B cell (primary cell): ENCODE measurements at regions not wholly inside any gene's neighbourhood (a gene's known extent, or its start where the extent isn't known, plus 50 kb on each side); places are given as distances from the start of the nearest gene placed in this dataset.
A peak's percentile ranks its signal among the peaks of the same experiment; 100 is the strongest.
"Not testable (repeated sequence)": the region's sequence is repeated elsewhere in the genome, so short reads cannot be mapped to it uniquely, and the experiment has no call there.

ENCODE experiments used
- ATAC-seq: fragments of 200-7000 bp; cut with Tn5 transposase; one replicate; pipeline ENCODE4 v1.10.0; 2021; ENCODE audit warnings: low read depth, mild to moderate bottlenecking, moderate number of reproducible peaks, moderate library complexity
- CTCF ChIA-PET: fragments of 350-600 bp; sonication (Branson Sonifier 250); formaldehyde crosslinking; loops from one replicate; lab custom pipeline; 2021; ENCODE audit warnings: antibody characterized with exemption, inconsistent platforms; lab: Charles Lee
- POLR2A ChIA-PET: fragments of 350-600 bp; sonication (Branson Sonifier 250); formaldehyde crosslinking; loops from one replicate; lab custom pipeline; 2021; ENCODE audit warnings: antibody characterized with exemption; lab: Charles Lee
- DNase-seq: peaks from one replicate; pipeline ENCODE4 v3.0.0; 2013
- H2AFZ ChIP-seq: 2 replicates; pipeline ENCODE4 v1.6.1; 2012; ENCODE audit warnings: mild to moderate bottlenecking, low read depth, low read length; ENCODE audit not compliant: insufficient read depth, poor library complexity, severe bottlenecking
- H3K27ac ChIP-seq, 2 donors: 1 replicate in 1 of 2; 2 replicates in 1 of 2; pipeline ENCODE4 v1.5.1; 2012 to 2013; ENCODE audit warnings: low read length in 2 of 2, mild to moderate bottlenecking in 2 of 2, moderate library complexity in 1 of 2
- H3K27me3 ChIP-seq, 4 experiments: fragments of 200-600 bp in 1 of 4; sonication (generic) in 1 of 4; replicated peaks in 1 of 4; 1 replicate in 2 of 4; 2 replicates in 2 of 4; pipeline versions ENCODE4 v1.6.1 to v1.7.0; 2013 to 2016; ENCODE audit warnings: low read length in 3 of 4, mild to moderate bottlenecking in 2 of 4, mixed read lengths in 1 of 4, moderate library complexity in 1 of 4; ENCODE audit not compliant: insufficient read depth in 4 of 4, control insufficient read depth in 3 of 4; ENCODE audit errors: control extremely low read depth in 1 of 4
- H3K36me3 ChIP-seq, 2 experiments: replicated peaks in 1 of 2; 1 replicate in 1 of 2; 2 replicates in 1 of 2; pipeline versions ENCODE4 v1.6.1 to v1.7.1; 2013; ENCODE audit warnings: low read length in 1 of 2; ENCODE audit not compliant: insufficient read depth in 2 of 2, control insufficient read depth in 1 of 2; ENCODE audit errors: control extremely low read depth in 1 of 2, extremely low read depth in 1 of 2
- H3K4me1 ChIP-seq, 2 donors: fragments of 200-600 bp in 1 of 2; sonication (generic) in 1 of 2; 1 replicate in 1 of 2; 2 replicates in 1 of 2; pipeline versions ENCODE4 v1.5.1 to v1.6.1; 2013 to 2017; ENCODE audit warnings: low read length in 2 of 2; ENCODE audit not compliant: control insufficient read depth in 2 of 2, insufficient read depth in 2 of 2
- H3K4me2 ChIP-seq: replicated peaks from 2 replicates; pipeline ENCODE3; 2012; ENCODE audit warnings: mild to moderate bottlenecking, low read depth, low read length; ENCODE audit not compliant: poor library complexity, severe bottlenecking
- H3K4me3 ChIP-seq, 5 experiments: fragments of 200-600 bp in 1 of 5; sonication (generic) in 1 of 5; 1 replicate in 3 of 5; 2 replicates in 2 of 5; pipeline versions ENCODE4 v1.5.1 to v1.7.0; 2011 to 2016; ENCODE audit warnings: low read length in 4 of 5, mild to moderate bottlenecking in 4 of 5, low read depth in 2 of 5, control low read depth in 1 of 5, moderate library complexity in 1 of 5; ENCODE audit not compliant: insufficient read depth in 1 of 5; ENCODE audit errors: control extremely low read depth in 1 of 5, extremely low read depth in 1 of 5
- H3K79me2 ChIP-seq: fragments of 200-600 bp; sonication (generic); one replicate; pipeline ENCODE4 v1.6.0; 2016; ENCODE audit warnings: low read length; ENCODE audit not compliant: control insufficient read depth, insufficient read depth
- H3K9ac ChIP-seq: fragments of 200-600 bp; sonication (generic); 2 replicates; pipeline ENCODE4 v1.6.1; 2017; ENCODE audit warnings: mild to moderate bottlenecking, low read length, moderate library complexity
- H3K9me3 ChIP-seq, 3 donors: one replicate each; pipeline versions ENCODE4 v1.6.1 to v1.7.1; 2013; ENCODE audit warnings: low read length in 2 of 3; ENCODE audit not compliant: control insufficient read depth in 2 of 3, insufficient read depth in 1 of 3; ENCODE audit errors: control extremely low read depth in 1 of 3
- H4K20me1 ChIP-seq: 2 replicates; pipeline ENCODE4 v1.6.0; 2012; ENCODE audit warnings: mild to moderate bottlenecking, low read length; ENCODE audit not compliant: insufficient read depth, control insufficient read depth, poor library complexity, severe bottlenecking
- H3K27ac Mint-ChIP-seq: one replicate; pipeline ENCODE4 v1.8.0; 2021; ENCODE audit warnings: mixed read lengths
- H3K27me3 Mint-ChIP-seq: one replicate; pipeline ENCODE4 v1.8.0; 2021; ENCODE audit warnings: mixed read lengths
- H3K4me1 Mint-ChIP-seq: one replicate; pipeline ENCODE4 v1.8.0; 2021; ENCODE audit warnings: mixed read lengths
- H3K4me3 Mint-ChIP-seq: one replicate; pipeline ENCODE4 v1.8.0; 2021; ENCODE audit warnings: mixed read lengths
- H3K9me3 Mint-ChIP-seq: one replicate; pipeline ENCODE4 v1.8.0; 2022; ENCODE audit warnings: mixed read lengths; ENCODE audit not compliant: insufficient read depth
- WGBS: methylation state at CpG from one replicate; pipeline ENCODE4 v1.1.5; 2013; ENCODE audit warnings: missing lambda C conversion rate; ENCODE audit not compliant: insufficient coverage; 5-methylcytosine and 5-hydroxymethylcytosine counted together
- intact Hi-C: fragments of 100-400 bp; cut with micrococcal nuclease; formaldehyde crosslinking; loops from one replicate; pipeline ENCODE4 v1.10.0; 2022

GRCh38 chr3:130175195-130175594, 93.6 kb downstream of the ALG1L2 start:
- H3K9ac ChIP-seq, H2AFZ ChIP-seq, H3K4me2 ChIP-seq, ATAC-seq, H3K36me3 ChIP-seq, H3K4me3 ChIP-seq, CTCF ChIA-PET, H3K27me3 ChIP-seq, H3K4me1 ChIP-seq, intact Hi-C loops, H4K20me1 ChIP-seq, H3K79me2 ChIP-seq, DNase-seq, H3K9me3 Mint-ChIP-seq, H3K9me3 ChIP-seq, H3K27ac Mint-ChIP-seq, H3K27me3 Mint-ChIP-seq, H3K27ac ChIP-seq, POLR2A ChIA-PET, H3K4me3 Mint-ChIP-seq: not testable (repeated sequence)
- peaks cover 12% of the 10 kb centered on the region for H3K4me1 Mint-ChIP-seq
- 50% methylated on average over 2 of the region's 4 CpGs for WGBS

DNA sequence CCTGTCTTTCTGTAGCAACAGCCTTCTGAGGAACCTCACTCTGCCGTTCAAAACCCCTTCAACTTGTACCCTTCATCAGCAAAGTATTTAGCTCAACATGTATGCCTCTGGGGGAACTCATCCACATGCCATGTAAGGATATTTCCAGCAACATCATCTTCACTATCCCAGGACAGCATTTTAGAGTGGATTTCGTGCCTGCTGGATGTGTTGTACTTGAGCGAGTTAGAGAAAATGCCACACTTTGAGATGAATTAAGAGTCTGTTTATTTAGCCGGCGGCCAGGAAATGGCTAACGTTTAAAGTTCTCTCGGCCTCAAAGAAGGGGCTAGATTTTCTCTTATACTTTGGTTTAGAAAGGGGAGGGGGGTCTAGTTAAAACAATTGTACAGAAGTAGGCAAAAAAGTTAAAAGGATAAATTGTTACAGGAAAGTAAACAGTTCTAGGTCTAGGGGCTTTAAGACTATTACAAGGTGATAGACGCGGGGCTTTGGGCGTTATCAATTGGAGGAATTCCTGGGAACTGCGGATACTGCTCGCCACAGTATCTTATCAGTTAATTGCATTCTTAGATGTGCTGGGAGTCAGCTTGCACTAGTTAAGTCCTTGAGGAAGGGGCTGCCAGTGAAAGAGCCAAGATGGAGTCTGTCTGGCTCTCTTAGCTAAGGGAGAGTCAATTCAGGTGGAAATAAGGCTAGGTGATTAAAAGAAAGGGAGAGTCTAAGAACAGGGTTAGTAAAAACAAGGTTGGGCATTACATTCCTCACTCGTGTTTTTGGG, 95.0 kb downstream of the ALG1L2 start:
- H3K27me3 Mint-ChIP-seq, H3K27ac ChIP-seq, H3K9me3 ChIP-seq, intact Hi-C loops, H3K79me2 ChIP-seq, H3K27ac Mint-ChIP-seq, H3K4me3 Mint-ChIP-seq, H3K4me2 ChIP-seq, H3K36me3 ChIP-seq, H2AFZ ChIP-seq, H3K9ac ChIP-seq, POLR2A ChIA-PET, H3K27me3 ChIP-seq, H3K9me3 Mint-ChIP-seq, H3K4me1 ChIP-seq, H3K4me3 ChIP-seq, H4K20me1 ChIP-seq, CTCF ChIA-PET, DNase-seq, ATAC-seq: not testable (repeated sequence)
- H3K4me1 Mint-ChIP-seq: peaks cover 12% of the 10 kb centered on the region
- WGBS: over 99% methylated on average over 11 of the region's 13 CpGs

GRCh38 chr3:130178835-130179234, 97.2 kb downstream of the ALG1L2 start:
- Mint-ChIP-seq H3K27ac (peak overlapping the region; percentile 64), H3K4me3 (peak overlapping the region; percentile 85), H3K4me1 (peaks cover 12% of the 10 kb centered on the region)
- H3K4me3 ChIP-seq, H3K9me3 ChIP-seq, H3K36me3 ChIP-seq, DNase-seq, POLR2A ChIA-PET, H2AFZ ChIP-seq, H3K27me3 Mint-ChIP-seq, H3K4me1 ChIP-seq, H3K79me2 ChIP-seq, H4K20me1 ChIP-seq, H3K4me2 ChIP-seq, H3K9ac ChIP-seq, H3K27ac ChIP-seq, ATAC-seq, H3K9me3 Mint-ChIP-seq, CTCF ChIA-PET, intact Hi-C loops, H3K27me3 ChIP-seq: not testable (repeated sequence)
- WGBS: 29% methylated on average over 1 of the region's 3 CpGs

DNA sequence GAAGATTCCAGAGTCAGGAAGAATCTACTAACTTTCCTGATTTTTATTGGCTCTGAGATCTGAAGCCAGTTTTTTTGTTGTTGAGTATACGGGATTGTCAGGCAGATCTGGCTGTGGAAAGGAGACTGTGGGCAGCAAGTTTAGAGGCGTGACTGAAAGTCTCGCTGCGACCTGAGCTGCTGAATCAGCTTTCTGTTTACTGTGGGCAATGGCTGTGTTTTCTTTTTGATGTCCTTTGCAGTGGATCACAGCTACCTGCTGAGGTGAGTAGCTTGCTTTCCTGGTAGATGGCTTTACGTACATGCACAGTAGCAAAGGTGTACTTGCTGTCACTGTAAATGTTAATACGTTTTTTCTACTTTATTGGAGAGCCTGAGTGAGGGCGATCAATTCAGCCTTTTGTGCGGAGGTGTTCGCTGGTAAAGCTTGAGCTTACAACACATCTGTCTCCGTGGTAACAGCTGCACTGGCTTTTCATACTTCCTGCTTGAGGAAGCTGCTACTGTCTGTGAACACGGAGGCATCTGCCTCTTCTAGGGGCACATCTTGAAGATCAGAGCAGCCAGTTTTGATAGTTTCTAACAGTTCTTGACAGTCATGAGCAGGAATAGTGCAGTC, 97.8 kb downstream of the ALG1L2 start:
- H2AFZ ChIP-seq: peak overlapping the region; percentile 65
- ATAC-seq, intact Hi-C loops, H3K9me3 Mint-ChIP-seq, H3K27me3 ChIP-seq, H3K9me3 ChIP-seq, H3K79me2 ChIP-seq, H3K4me1 ChIP-seq, CTCF ChIA-PET, H3K27me3 Mint-ChIP-seq, H4K20me1 ChIP-seq, H3K36me3 ChIP-seq, POLR2A ChIA-PET: not testable (repeated sequence)
- peak overlapping the region; percentile 64 for H3K27ac Mint-ChIP-seq
- H3K9ac ChIP-seq: peak overlapping the region; percentile 60
- H3K4me3 Mint-ChIP-seq: peak overlapping the region; percentile 85
- H3K4me1 Mint-ChIP-seq: peaks cover 12% of the 10 kb centered on the region
- peak overlapping the region in 2 of 5 experiments; percentile 23 to 42 for H3K4me3 ChIP-seq
- peak; percentile 49 for DNase-seq
- 7% methylated on average over 7 of the region's 11 CpGs for WGBS
- peak overlapping the region; percentile 28 for H3K4me2 ChIP-seq
- H3K27ac ChIP-seq: peak overlapping the region in 1 of 2 donors; percentile 23
